H9 (cell line): ENCODE measurements at regions not wholly inside any gene's neighbourhood (a gene's known extent, or its start where the extent isn't known, plus 50 kb on each side); places are given as distances from the start of the nearest gene placed in this dataset.

Source experiments
- DNase-seq: peaks from one replicate; pipeline ENCODE4 v3.0.0-alpha.2; 2017
- H2AFZ ChIP-seq: one replicate; pipeline ENCODE4 v1.6.1; 2013; ENCODE audit warnings: mild to moderate bottlenecking, low read length, control low read depth, moderate library complexity
- H2AK5ac ChIP-seq: 2 replicates; pipeline ENCODE4 v1.6.1; 2013; ENCODE audit warnings: low read length, control low read depth, mixed read lengths; ENCODE audit not compliant: insufficient read length
- H2BK120ac ChIP-seq: one replicate; pipeline ENCODE4 v1.6.1; 2013; ENCODE audit warnings: low read depth, mild to moderate bottlenecking, low read length, control low read depth, inconsistent platforms; ENCODE audit not compliant: poor library complexity, severe bottlenecking
- H2BK12ac ChIP-seq: 2 replicates; pipeline ENCODE4 v1.6.1; 2013; ENCODE audit warnings: low read length, control low read depth, mixed read lengths, low read depth; ENCODE audit not compliant: insufficient read length
- H2BK15ac ChIP-seq: 2 replicates; pipeline ENCODE4 v1.6.1; 2013; ENCODE audit warnings: low read depth, low read length, control low read depth
- H2BK20ac ChIP-seq: one replicate; pipeline ENCODE4 v1.6.1; 2013; ENCODE audit warnings: low read depth, mild to moderate bottlenecking, low read length, control low read depth, inconsistent platforms; ENCODE audit not compliant: poor library complexity, severe bottlenecking
- H2BK5ac ChIP-seq: 2 replicates; pipeline ENCODE4 v1.6.1; 2013; ENCODE audit warnings: low read length, control low read depth, mixed read lengths; ENCODE audit not compliant: insufficient read length
- H3K14ac ChIP-seq: 2 replicates; pipeline ENCODE4 v1.6.1; 2013; ENCODE audit warnings: low read length, control low read depth; ENCODE audit not compliant: insufficient read depth
- H3K18ac ChIP-seq: 2 replicates; pipeline ENCODE4 v1.6.1; 2013; ENCODE audit warnings: low read depth, mild to moderate bottlenecking, mixed read lengths, low read length, control low read depth; ENCODE audit not compliant: insufficient read length
- H3K23ac ChIP-seq: 2 replicates; pipeline ENCODE4 v1.6.1; 2013; ENCODE audit warnings: low read length, control low read depth, mixed read lengths, low read depth; ENCODE audit not compliant: insufficient read length
- H3K23me2 ChIP-seq: 2 replicates; pipeline ENCODE4 v1.6.1; 2013; ENCODE audit warnings: low read depth, mild to moderate bottlenecking, mixed read lengths, low read length, control low read depth; ENCODE audit not compliant: insufficient read length, poor library complexity, severe bottlenecking
- H3K27ac ChIP-seq: 2 replicates; pipeline ENCODE4 v1.5.1; 2013; ENCODE audit warnings: low read length, control low read depth, mixed read lengths, low read depth; ENCODE audit not compliant: insufficient read length
- H3K27me3 ChIP-seq: 2 replicates; pipeline ENCODE4 v1.6.1; 2013; ENCODE audit warnings: low read length, control low read depth, inconsistent platforms; ENCODE audit not compliant: insufficient read depth
- H3K4ac ChIP-seq: 2 replicates; pipeline ENCODE4 v1.6.1; 2013; ENCODE audit warnings: low read depth, mild to moderate bottlenecking, control low read depth, inconsistent platforms, low read length, moderate library complexity
- H3K4me1 ChIP-seq: 2 replicates; pipeline ENCODE4 v1.6.1; 2013; ENCODE audit warnings: low read length, control low read depth, inconsistent platforms; ENCODE audit not compliant: insufficient read depth
- H3K4me2 ChIP-seq: 2 replicates; pipeline ENCODE4 v1.6.1; 2013; ENCODE audit warnings: low read length, control low read depth, mixed read lengths; ENCODE audit not compliant: insufficient read length, insufficient read depth
- H3K56ac ChIP-seq: 2 replicates; pipeline ENCODE4 v1.6.1; 2013; ENCODE audit warnings: low read depth, mild to moderate bottlenecking, mixed read lengths, low read length, control low read depth; ENCODE audit not compliant: insufficient read length
- H3K79me1 ChIP-seq: 2 replicates; pipeline ENCODE4 v1.6.1; 2013; ENCODE audit warnings: low read depth, mild to moderate bottlenecking, moderate library complexity, low read length, control low read depth, inconsistent platforms; ENCODE audit not compliant: insufficient read depth, poor library complexity, severe bottlenecking
- H3K79me2 ChIP-seq: 2 replicates; pipeline ENCODE4 v1.6.1; 2013; ENCODE audit warnings: low read length, control low read depth, inconsistent platforms; ENCODE audit not compliant: insufficient read depth
- H3K9ac ChIP-seq: 2 replicates; pipeline ENCODE4 v1.6.1; 2013; ENCODE audit warnings: low read length, control low read depth, mixed read lengths; ENCODE audit not compliant: insufficient read length; ENCODE audit errors: extremely low read depth
- H3K9me3 ChIP-seq: one replicate; pipeline ENCODE4 v1.6.1; 2013; ENCODE audit warnings: low read depth, low read length, inconsistent platforms; ENCODE audit not compliant: control insufficient read depth
- H3T11ph ChIP-seq: one replicate; pipeline ENCODE4 v1.6.1; 2013; ENCODE audit warnings: mild to moderate bottlenecking, low read length, control low read depth, inconsistent platforms
- H4K20me1 ChIP-seq: one replicate; pipeline ENCODE4 v1.6.1; 2013; ENCODE audit not compliant: control insufficient read depth, insufficient read length, insufficient read depth
- H4K5ac ChIP-seq: 2 replicates; pipeline ENCODE4 v1.6.1; 2013; ENCODE audit warnings: low read depth, mild to moderate bottlenecking, mixed read lengths, low read length, control low read depth; ENCODE audit not compliant: insufficient read length
- H4K8ac ChIP-seq: replicated peaks from 2 replicates; pipeline ENCODE4 v1.6.1; 2013; ENCODE audit warnings: low read length, control low read depth, mixed read lengths, low read depth; ENCODE audit not compliant: insufficient read length
- H4K91ac ChIP-seq: 2 replicates; pipeline ENCODE4 v1.6.1; 2013; ENCODE audit warnings: low read depth, mild to moderate bottlenecking, moderate library complexity, mixed read lengths, low read length, control low read depth; ENCODE audit not compliant: insufficient read length
- H3K27ac Mint-ChIP-seq, 3 experiments: 2 replicates in 2 of 3; 3 replicates in 1 of 3; pipeline ENCODE4 v1.8.0; 2020 to 2021; ENCODE audit warnings: mixed read lengths in 3 of 3, mild to moderate bottlenecking in 1 of 3, moderate library complexity in 1 of 3
- H3K27me3 Mint-ChIP-seq: 2 replicates; pipeline ENCODE4 v1.8.0; 2021; ENCODE audit warnings: low read depth, mild to moderate bottlenecking, moderate library complexity, mixed read lengths
- H3K36me3 Mint-ChIP-seq, 3 experiments: 2 replicates in 2 of 3; 3 replicates in 1 of 3; pipeline ENCODE4 v1.8.0; 2020 to 2021; ENCODE audit warnings: low read depth in 3 of 3, mixed read lengths in 3 of 3; ENCODE audit not compliant: insufficient read depth in 1 of 3
- H3K4me1 Mint-ChIP-seq, 2 experiments: 2 replicates each; pipeline ENCODE4 v1.8.0; 2020; ENCODE audit warnings: mixed read lengths in 2 of 2
- H3K4me3 Mint-ChIP-seq, 2 experiments: 2 replicates in 1 of 2; 3 replicates in 1 of 2; pipeline ENCODE4 v1.8.0; 2020 to 2021; ENCODE audit warnings: mild to moderate bottlenecking in 2 of 2, mixed read lengths in 2 of 2, moderate library complexity in 1 of 2
- H3K9me3 Mint-ChIP-seq, 2 experiments: 2 replicates in 1 of 2; 3 replicates in 1 of 2; pipeline ENCODE4 v1.8.0; 2020; ENCODE audit warnings: mild to moderate bottlenecking in 2 of 2, mixed read lengths in 2 of 2, moderate library complexity in 1 of 2
- WGBS: extraction: QIAGEN DNeasy Blood & Tissue Kit; methylation state at CpG from one replicate; pipeline ENCODE4 v1.1.7; 2013; ENCODE audit warnings: missing lambda C conversion rate, low lambda C conversion rate, mixed read lengths; ENCODE audit not compliant: insufficient read length; ENCODE audit errors: extremely low coverage; 5-methylcytosine and 5-hydroxymethylcytosine counted together
- TF ChIP-seq, protein P1 (sequence below): fragments of 200-600 bp; sonication (generic); conservative IDR thresholded peaks from 3 replicates; pipeline ENCODE4 v1.8.0; 2021; ENCODE audit warnings: antibody characterized with exemption, mild to moderate bottlenecking

- no peak overlapping the region for H3T11ph ChIP-seq
- no peaks in the 10 kb centered on the region for H3K79me2 ChIP-seq
- H3K56ac ChIP-seq = no peak overlapping the region
- H3K27ac ChIP-seq = no peak overlapping the region
- no peak overlapping the region for H3K27ac Mint-ChIP-seq
- H3K9me3 Mint-ChIP-seq = no peaks in the 10 kb centered on the region; a peak in 1 of 5 replicates
- H4K20me1 ChIP-seq = no peaks in the 10 kb centered on the region
- H3K4me2 ChIP-seq = no peak overlapping the region
- H2AFZ ChIP-seq = no peak overlapping the region
- no peak overlapping the region for H2BK12ac ChIP-seq
- no peak overlapping the region for H2BK5ac ChIP-seq
- no peak for DNase-seq
- no peaks in the 10 kb centered on the region for H3K23me2 ChIP-seq
- H2AK5ac ChIP-seq = no peak overlapping the region
- H2BK120ac ChIP-seq = no peak overlapping the region
- H3K4me1 ChIP-seq = no peaks in the 10 kb centered on the region
- H3K4me3 Mint-ChIP-seq = no peak overlapping the region
- H3K79me1 ChIP-seq = no peaks in the 10 kb centered on the region
- no peaks in the 10 kb centered on the region for H3K27me3 Mint-ChIP-seq
- H4K91ac ChIP-seq = no peak overlapping the region
- H2BK15ac ChIP-seq = no peak overlapping the region
- H4K5ac ChIP-seq = no peak overlapping the region
- no peak overlapping the region for H2BK20ac ChIP-seq
- peaks cover 0 to 3% (median 0%) of the 10 kb centered on the region in 3 experiments; a peak in 1 of 7 replicates for H3K36me3 Mint-ChIP-seq
- H4K8ac ChIP-seq = no peak overlapping the region
- no peak overlapping the region for H3K18ac ChIP-seq
- H3K4ac ChIP-seq = no peak overlapping the region
- H3K9ac ChIP-seq = no peak overlapping the region
- H3K9me3 ChIP-seq = no peaks in the 10 kb centered on the region
- H3K23ac ChIP-seq = no peak overlapping the region
- H3K14ac ChIP-seq = no peak overlapping the region
- TF ChIP-seq, protein P1, sequence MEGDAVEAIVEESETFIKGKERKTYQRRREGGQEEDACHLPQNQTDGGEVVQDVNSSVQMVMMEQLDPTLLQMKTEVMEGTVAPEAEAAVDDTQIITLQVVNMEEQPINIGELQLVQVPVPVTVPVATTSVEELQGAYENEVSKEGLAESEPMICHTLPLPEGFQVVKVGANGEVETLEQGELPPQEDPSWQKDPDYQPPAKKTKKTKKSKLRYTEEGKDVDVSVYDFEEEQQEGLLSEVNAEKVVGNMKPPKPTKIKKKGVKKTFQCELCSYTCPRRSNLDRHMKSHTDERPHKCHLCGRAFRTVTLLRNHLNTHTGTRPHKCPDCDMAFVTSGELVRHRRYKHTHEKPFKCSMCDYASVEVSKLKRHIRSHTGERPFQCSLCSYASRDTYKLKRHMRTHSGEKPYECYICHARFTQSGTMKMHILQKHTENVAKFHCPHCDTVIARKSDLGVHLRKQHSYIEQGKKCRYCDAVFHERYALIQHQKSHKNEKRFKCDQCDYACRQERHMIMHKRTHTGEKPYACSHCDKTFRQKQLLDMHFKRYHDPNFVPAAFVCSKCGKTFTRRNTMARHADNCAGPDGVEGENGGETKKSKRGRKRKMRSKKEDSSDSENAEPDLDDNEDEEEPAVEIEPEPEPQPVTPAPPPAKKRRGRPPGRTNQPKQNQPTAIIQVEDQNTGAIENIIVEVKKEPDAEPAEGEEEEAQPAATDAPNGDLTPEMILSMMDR = no peak
- no peaks in the 10 kb centered on the region for H3K27me3 ChIP-seq
- WGBS = 100% methylated on average over 1 of the region's 3 CpGs
- no peaks in the 10 kb centered on the region for H3K4me1 Mint-ChIP-seq
Observed at GRCh38 chr2:53220969-53221368, 546.6 kb upstream of the CHAC2 start.
